Lower leg skin (tissue), 3 donors: ENCODE measurements at regions not wholly inside any gene's neighbourhood (a gene's known extent, or its start where the extent isn't known, plus 50 kb on each side); places are given as distances from the start of the nearest gene placed in this dataset.
"Not testable (repeated sequence)": the region's sequence is repeated elsewhere in the genome, so short reads cannot be mapped to it uniquely, and the experiment has no call there.

Experiments
- DNase-seq, 2 donors: peaks; one replicate each; pipeline ENCODE4 v3.0.0-alpha.2; 2019; ENCODE audit warnings: low spot score in 2 of 2
- H3K4me3 ChIP-seq: fragments of 200-600 bp; sonication (generic); 2 replicates; pipeline ENCODE4 v1.5.1; 2017; ENCODE audit warnings: mild to moderate bottlenecking, low read depth; ENCODE audit not compliant: poor library complexity, severe bottlenecking
- WGBS, 2 donors: methylation state at CpG; one replicate each; pipeline ENCODE4 v1.1.5; 2018; 5-methylcytosine and 5-hydroxymethylcytosine counted together
- intact Hi-C: fragments of 100-400 bp; cut with DNase I; formaldehyde crosslinking; loops from one replicate; pipeline ENCODE4 v1.15.0; 2023; ENCODE audit warnings: low total_unique reads

DNA sequence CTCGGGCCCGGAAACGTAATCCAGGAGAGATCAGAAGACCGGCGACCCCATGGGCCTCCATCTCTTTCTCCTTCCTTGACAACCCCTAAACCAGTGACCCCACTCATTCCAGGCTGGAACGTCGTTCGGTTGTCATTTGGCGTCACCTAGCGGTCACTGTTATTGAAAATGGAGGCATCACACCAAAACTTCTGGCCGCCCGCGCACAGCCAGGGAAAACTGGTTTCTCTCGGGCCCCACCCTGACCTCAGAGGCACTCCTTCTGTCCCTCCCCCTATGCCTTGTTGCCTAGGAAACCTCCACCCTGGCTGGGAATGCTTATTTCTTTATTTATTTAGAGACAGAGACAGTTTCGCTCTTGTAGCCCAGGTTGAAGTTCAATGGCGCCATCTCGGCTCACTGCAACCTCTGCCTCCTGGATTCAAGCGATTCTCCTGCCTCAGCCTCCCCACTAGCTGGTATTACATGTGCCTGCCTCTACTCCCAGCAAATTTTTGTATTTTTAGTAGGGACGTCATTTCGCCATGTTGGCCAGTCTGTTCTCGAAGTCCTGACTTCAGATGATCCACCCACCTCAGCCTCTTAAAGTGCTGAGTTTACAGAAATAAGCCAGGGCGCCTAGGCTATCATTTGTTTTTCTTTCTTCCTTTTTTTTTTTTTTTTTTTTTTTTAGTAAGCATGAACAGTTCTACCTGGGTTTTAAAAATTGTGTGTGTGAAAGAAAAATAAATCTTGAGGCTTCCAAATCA lies 2144.1 kb upstream of the TPTE start:
- no CpG with 5 or more reads among the region's 22 CpGs for WGBS, 2 donors
- intact Hi-C loops, DNase-seq, H3K4me3 ChIP-seq: not testable (repeated sequence)

DNA sequence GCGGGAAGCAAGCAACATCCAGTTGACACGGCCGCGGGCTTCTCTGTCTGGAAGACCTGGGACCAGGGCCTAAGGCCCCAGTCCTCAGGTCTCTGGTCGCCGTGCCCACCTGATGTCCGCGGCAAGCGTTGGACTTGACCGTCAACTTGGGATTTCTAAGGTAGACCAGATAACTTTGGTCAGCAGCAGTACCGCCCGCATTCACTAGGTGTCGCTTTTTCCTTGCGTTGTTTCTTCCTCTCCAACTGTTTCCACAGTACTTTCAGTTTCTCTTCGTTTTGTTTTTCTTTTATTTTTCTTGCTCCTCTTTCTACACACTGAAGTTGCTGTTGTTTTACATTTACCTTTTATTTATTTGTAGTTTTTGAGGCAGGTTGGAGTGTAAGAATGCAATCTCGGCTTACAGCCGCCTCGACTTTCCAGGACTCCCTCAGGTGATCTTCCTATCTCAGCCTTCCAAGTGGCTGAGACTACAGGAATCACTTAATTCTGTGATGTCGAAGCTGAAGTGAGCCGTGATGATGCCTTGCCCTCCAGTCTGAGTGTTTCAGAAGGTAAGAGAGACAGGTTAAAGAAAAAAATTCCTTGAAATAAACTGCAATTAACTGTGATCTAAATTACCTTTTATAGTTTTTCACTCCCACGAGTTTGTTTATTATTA lies 2140.8 kb upstream of the TPTE start:
- intact Hi-C loops, DNase-seq: not testable (repeated sequence)
- no CpG with 5 or more reads among the region's 21 CpGs for WGBS, 2 donors

DNA sequence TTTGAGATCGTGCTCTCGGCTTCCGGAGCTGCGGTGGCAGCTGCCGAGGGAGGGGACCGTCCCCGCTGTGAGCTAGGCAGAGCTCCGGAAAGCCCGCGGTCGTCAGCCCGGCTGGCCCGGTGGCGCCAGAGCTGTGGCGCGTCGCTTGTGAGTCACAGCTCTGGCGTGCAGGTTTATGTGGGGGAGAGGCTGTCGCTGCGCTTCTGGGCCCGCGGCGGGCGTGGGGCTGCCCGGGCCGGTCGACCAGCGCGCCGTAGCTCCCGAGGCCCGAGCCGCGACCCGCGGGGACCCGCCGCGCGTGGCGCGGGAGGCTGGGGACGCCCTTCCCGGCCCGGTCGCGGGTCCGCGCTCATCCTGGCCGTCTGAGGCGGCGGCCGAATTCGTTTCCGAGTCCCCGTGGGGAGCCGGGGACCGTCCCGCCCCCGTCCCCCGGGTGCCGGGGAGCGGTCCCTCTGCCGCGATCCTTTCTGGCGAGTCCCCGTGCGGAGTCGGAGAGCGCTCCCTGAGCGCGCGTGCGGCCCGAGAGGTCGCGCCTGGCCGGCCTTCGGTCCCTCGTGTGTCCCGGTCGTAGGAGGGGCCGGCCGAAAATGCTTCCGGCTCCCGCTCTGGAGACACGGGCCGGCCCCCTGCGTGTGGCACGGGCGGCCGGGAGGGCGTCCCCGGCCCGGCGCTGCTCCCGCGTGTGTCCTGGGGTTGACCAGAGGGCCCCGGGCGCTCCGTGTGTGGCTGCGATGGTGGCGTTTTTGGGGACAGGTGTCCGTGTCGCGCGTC lies 2133.0 kb upstream of the TPTE start:
- no CpG with 5 or more reads among the region's 107 CpGs for WGBS, 2 donors
- H3K4me3 ChIP-seq, DNase-seq, intact Hi-C loops: not testable (repeated sequence)

More for the DNA sequence above, 2140.8 kb upstream of the TPTE start:
- not testable (repeated sequence) for H3K4me3 ChIP-seq

DNA sequence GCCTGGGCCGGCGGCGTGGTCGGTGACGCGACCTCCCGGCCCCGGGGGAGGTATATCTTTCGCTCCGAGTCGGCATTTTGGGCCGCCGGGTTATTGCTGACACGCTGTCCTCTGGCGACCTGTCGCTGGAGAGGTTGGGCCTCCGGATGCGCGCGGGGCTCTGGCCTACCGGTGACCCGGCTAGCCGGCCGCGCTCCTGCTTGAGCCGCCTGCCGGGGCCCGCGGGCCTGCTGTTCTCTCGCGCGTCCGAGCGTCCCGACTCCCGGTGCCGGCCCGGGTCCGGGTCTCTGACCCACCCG lies 2132.5 kb upstream of the TPTE start:
- H3K4me3 ChIP-seq, intact Hi-C loops, DNase-seq: not testable (repeated sequence)
- WGBS, 2 donors, result no CpG with 5 or more reads among the region's 40 CpGs

DNA sequence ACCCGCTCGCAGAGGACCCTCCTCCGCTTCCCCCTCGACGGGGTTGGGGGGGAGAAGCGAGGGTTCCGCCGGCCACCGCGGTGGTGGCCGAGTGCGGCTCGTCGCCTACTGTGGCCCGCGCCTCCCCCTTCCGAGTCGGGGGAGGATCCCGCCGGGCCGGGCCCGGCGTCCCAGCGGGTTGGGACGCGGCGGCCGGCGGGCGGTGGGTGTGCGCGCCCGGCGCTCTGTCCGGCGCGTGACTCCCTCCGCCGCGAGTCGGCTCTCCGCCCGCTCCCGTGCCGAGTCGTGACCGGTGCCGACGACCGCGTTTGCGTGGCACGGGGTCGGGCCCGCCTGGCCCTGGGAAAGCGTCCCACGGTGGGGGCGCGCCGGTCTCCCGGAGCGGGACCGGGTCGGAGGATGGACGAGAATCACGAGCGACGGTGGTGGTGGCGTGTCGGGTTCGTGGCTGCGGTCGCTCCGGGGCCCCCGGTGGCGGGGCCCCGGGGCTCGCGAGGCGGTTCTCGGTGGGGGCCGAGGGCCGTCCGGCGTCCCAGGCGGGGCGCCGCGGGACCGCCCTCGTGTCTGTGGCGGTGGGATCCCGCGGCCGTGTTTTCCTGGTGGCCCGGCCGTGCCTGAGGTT lies 2130.7 kb upstream of the TPTE start:
- H3K4me3 ChIP-seq, intact Hi-C loops, DNase-seq: not testable (repeated sequence)
- WGBS, 2 donors, result no CpG with 5 or more reads among the region's 97 CpGs

DNA sequence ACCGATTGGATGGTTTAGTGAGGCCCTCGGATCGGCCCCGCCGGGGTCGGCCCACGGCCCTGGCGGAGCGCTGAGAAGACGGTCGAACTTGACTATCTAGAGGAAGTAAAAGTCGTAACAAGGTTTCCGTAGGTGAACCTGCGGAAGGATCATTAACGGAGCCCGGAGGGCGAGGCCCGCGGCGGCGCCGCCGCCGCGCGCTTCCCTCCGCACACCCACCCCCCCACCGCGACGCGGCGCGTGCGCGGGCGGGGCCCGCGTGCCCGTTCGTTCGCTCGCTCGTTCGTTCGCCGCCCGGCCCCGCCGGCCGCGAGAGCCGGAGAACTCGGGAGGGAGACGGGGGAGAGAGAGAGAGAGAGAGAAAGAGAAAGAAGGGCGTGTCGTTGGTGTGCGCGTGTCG lies 2127.0 kb upstream of the TPTE start:
- intact Hi-C loops, DNase-seq, H3K4me3 ChIP-seq: not testable (repeated sequence)
- WGBS, 2 donors, result no CpG with 5 or more reads among the region's 59 CpGs

DNA sequence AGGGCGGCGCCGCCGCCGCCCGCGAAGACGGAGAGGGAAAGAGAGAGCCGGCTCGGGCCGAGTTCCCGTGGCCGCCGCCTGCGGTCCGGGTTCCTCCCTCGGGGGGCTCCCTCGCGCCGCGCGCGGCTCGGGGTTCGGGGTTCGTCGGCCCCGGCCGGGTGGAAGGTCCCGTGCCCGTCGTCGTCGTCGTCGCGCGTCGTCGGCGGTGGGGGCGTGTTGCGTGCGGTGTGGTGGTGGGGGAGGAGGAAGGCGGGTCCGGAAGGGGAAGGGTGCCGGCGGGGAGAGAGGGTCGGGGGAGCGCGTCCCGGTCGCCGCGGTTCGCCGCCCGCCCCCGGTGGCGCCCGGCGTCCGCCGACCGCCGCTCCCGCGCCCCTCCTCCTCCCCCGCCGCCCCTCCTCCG lies 2125.4 kb upstream of the TPTE start:
- intact Hi-C loops, H3K4me3 ChIP-seq, DNase-seq: not testable (repeated sequence)
- WGBS, 2 donors, result no CpG with 5 or more reads among the region's 71 CpGs

DNA sequence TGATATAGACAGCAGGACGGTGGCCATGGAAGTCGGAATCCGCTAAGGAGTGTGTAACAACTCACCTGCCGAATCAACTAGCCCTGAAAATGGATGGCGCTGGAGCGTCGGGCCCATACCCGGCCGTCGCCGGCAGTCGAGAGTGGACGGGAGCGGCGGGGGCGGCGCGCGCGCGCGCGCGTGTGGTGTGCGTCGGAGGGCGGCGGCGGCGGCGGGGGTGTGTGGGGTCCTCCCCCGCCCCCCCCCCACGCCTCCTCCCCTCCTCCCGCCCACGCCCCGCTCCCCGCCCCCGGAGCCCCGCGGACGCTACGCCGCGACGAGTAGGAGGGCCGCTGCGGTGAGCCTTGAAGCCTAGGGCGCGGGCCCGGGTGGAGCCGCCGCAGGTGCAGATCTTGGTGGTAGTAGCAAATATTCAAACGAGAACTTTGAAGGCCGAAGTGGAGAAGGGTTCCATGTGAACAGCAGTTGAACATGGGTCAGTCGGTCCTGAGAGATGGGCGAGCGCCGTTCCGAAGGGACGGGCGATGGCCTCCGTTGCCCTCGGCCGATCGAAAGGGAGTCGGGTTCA lies 2122.4 kb upstream of the TPTE start:
- H3K4me3 ChIP-seq, DNase-seq, intact Hi-C loops: not testable (repeated sequence)
- no CpG with 5 or more reads among the region's 66 CpGs for WGBS, 2 donors

DNA sequence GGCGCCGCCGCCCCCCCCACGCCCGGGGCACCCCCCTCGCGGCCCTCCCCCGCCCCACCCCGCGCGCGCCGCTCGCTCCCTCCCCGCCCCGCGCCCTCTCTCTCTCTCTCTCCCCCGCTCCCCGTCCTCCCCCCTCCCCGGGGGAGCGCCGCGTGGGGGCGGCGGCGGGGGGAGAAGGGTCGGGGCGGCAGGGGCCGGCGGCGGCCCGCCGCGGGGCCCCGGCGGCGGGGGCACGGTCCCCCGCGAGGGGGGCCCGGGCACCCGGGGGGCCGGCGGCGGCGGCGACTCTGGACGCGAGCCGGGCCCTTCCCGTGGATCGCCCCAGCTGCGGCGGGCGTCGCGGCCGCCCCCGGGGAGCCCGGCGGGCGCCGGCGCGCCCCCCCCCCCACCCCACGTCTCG lies 2121.5 kb upstream of the TPTE start:
- H3K4me3 ChIP-seq, intact Hi-C loops, DNase-seq: not testable (repeated sequence)
- no CpG with 5 or more reads among the region's 67 CpGs for WGBS, 2 donors

DNA sequence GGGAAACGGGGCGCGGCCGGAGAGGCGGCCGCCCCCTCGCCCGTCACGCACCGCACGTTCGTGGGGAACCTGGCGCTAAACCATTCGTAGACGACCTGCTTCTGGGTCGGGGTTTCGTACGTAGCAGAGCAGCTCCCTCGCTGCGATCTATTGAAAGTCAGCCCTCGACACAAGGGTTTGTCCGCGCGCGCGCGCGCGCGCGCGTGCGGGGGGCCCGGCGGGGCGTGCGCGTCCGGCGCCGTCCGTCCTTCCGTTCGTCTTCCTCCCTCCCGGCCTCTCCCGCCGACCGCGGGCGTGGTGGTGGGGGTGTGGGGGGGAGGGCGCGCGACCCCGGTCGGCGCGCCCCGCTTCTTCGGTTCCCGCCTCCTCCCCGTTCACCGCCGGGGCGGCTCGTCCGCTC lies 2119.6 kb upstream of the TPTE start:
- DNase-seq, H3K4me3 ChIP-seq, intact Hi-C loops: not testable (repeated sequence)
- no CpG with 5 or more reads among the region's 66 CpGs for WGBS, 2 donors

DNA sequence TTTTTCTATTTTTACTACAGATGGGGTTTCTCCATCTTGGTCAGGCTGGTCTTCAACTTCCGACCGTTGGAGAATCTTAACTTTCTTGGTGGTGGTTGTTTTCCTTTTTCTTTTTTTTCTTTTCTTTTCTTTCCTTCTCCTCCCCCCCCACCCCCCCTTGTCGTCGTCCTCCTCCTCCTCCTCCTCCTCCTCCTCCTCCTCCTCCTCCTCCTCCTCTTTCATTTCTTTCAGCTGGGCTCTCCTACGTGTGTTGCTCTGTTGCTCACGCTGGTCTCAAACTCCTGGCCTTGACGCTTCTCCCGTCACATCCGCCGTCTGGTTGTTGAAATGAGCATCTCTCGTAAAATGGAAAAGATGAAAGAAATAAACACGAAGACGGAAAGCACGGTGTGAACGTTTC lies 2115.1 kb upstream of the TPTE start:
- DNase-seq, intact Hi-C loops, H3K4me3 ChIP-seq: not testable (repeated sequence)
- WGBS, 2 donors, result no CpG with 5 or more reads among the region's 15 CpGs

DNA sequence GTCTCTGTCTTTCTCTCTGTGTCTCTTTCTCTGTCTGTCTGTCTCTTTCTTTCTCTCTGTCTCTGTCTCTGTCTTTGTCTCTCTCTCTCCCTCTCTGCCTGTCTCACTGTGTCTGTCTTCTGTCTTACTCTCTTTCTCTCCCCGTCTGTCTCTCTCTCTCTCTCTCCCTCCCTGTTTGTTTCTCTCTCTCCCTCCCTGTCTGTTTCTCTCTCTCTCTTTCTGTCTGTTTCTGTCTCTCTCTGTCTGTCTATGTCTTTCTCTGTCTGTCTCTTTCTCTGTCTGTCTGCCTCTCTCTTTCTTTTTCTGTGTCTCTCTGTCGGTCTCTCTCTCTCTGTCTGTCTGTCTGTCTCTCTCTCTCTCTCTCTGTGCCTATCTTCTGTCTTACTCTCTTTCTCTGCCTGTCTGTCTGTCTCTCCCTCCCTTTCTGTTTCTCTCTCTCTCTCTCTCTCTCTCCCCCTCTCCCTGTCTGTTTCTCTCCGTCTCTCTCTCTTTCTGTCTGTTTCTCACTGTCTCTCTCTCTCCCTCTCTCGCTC lies 2110.2 kb upstream of the TPTE start:
- H3K4me3 ChIP-seq, intact Hi-C loops, DNase-seq: not testable (repeated sequence)
- WGBS, 2 donors, result no CpG with 5 or more reads among the region's 4 CpGs
